GM21737 (cell line): ENCODE measurements at regions not wholly inside any gene's neighbourhood (a gene's known extent, or its start where the extent isn't known, plus 50 kb on each side); places are given as distances from the start of the nearest gene placed in this dataset.
"Not testable (repeated sequence)": the region's sequence is repeated elsewhere in the genome, so short reads cannot be mapped to it uniquely, and the experiment has no call there.

Experiments
- ATAC-seq: cut with Tn5 transposase; IDR thresholded peaks from one replicate; pipeline ENCODE4 v1.9.1; 2021; ENCODE audit warnings: mild to moderate bottlenecking, moderate library complexity; ENCODE audit not compliant: unreplicated experiment

DNA sequence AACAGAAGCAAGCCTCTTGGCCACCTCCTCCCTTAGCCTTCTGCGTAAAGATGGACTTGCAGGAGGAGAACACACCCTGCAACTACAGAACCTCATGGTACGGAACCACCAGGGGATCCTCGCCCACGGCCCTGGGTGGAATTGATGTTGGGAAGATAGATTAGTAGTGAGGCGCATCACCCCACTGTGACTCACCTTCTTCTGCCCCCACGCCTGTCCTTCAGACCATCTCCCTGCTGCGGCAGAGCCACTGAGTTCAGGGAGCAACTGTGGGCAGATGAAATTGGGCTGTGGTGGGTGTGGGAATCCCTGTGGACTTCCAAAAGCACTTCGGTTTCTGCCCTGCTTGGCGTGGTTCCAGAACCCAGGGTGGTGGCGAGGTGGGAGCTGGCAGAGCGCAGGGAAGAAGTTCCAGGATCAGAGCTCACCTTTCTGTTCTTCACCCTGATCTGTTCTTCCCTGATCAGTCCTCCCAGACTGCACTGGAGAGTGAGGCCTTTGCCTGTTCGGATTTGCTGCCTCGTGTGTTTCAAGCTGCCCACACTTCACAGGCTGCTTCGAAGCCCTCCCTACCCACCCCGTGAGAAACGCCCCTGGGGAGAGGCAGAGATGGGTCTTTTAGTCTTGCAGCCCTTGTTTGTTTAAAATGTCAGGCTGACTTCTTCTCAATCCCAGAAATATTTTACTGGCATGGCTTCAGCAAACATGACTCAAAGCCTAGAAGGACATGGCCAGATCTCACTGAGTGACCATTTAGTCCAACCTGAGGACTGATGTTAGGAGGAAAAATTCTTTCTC lies 92.8 kb upstream of the MLN start:
- no peak for ATAC-seq

DNA sequence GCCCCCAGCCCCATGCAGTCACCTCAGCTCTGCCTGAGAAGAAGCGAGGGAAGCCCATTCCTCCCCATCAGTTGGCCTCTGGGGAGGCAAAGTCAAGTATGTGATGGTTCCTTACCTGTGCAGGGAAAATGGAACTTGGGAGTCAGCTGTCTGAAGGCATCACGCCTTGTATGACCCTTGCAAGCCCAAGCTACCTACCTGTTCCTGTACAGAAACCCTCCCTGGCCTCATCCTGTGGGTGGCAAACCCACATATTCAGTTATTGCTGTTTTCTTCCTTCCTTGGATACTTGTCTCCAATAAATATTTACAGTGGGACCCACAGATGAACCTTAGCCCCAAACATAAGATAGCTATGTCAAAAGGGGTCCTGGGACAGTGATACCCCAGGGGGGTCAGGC lies 92.2 kb upstream of the MLN start:
- ATAC-seq, result no peak

DNA sequence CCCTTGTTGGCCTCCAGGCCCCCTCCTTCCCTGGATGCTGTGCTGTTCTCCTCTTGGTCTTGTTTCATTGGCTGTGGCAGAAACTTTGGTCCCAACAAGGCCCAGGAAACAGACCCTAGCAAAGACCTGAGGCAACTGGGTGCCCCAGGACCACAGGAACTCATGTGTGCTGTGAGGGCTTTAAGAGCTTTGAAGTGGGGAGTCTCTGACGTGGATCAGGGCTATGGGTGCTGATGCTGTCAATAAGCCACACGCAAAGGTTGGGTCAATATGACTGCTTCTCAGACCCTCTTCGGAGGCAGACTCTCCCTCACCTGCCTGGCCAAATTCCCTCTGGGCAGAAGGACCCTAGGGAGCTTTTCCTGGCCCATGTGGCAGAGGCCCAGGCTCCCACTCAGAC lies 91.5 kb upstream of the MLN start:
- no peak for ATAC-seq

DNA sequence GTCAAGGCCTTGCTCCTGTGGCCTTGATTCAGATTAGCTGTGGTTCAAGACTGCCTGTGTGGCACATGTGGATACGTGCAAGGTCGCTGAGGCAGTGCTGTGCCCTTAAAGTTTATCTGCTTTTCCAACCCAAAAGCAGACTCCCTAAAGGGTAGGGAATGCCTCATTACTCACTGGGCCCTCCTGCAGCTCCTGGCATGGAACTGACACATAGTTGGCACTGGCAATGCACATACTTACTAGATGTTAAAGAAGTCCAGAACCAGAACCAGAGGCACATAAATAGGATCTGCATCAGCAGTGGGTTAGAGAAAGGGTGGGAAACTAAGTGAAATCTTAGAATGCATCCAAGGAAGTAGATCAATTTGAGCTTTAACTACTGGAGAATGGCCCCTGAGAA lies 90.6 kb upstream of the MLN start:
- no peak for ATAC-seq

DNA sequence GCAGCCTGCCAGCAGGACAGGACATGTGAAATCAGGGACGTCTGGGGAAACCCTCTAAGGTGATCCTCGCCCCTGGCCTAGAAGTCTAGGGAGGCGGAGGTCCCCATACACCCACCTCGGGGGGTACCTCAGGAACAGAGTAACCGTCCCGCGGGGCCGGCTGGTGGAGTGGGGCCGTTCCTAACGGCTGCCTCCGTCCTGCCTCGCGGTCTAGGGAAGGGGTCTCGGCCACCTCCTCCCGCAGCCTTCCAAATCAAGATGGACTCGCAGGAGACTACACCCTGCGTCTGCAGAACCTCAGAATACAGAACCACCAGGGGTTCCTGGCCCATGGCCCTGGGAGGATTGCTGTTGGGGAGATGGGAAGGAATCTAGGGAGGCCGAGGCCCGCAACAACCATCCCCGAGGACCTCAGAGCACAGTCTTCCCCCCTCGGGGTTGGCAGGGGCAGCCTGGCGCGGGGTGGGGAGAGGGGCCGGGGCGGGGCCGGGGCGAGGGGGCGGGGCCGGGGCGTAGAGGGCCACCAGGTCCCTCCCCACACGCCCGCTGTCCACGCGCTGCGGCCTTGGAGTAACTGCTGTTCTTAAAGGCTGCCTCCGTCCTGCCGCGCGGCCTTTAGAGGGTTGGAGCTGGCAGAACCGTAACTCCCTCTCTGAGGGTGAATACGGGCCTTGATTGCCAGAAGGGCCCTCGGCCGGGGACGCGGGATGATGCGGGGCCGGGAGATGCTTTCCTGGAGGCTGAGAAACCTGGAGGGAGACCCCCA lies 89.0 kb upstream of the MLN start:
- no peak for ATAC-seq

DNA sequence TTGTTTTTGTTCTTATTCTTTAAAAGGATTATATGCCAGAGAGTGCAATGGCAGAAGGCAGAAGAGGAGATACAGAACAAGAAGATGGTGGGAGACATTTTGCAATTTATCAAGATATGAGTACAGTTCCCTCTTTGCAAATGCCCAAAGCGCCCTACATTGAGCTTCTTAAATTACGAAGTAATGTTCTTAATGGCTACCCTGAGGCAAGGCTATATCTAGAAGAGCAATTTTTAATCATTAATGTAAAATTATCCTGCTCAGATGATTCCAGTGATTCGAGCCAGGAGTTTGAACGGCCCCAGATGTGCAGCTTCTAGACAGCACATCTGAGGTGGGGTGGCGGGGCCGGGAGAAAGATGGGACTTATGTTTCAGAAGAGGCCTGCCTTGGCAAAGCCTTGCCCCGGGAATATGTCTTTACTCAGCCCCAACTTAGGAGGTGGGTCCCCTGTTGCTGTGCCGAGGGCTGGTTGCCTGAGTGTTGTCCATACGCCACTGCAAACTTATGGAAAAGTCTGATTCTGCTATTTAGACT lies 84.9 kb upstream of the MLN start:
- no peak for ATAC-seq

DNA sequence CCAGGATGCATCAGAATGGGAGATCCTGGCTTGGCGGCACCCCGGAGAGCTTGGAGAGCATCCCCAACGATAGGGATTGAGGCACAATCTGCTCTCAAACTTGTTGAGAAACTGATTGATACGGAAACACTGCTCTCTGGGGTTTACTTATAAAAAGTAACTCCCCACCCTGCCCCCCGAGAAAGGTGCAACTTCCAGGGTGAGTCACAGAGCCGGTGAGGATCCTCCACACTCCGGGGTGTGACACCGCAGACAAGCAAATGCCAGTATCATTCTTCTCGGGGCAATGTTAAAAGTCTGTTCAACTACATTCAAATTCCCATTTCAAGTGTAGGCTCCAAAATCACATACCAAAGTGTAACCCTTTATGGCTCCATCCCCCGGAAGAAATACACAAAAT lies 84.4 kb upstream of the MLN start:
- ATAC-seq, result no peak

DNA sequence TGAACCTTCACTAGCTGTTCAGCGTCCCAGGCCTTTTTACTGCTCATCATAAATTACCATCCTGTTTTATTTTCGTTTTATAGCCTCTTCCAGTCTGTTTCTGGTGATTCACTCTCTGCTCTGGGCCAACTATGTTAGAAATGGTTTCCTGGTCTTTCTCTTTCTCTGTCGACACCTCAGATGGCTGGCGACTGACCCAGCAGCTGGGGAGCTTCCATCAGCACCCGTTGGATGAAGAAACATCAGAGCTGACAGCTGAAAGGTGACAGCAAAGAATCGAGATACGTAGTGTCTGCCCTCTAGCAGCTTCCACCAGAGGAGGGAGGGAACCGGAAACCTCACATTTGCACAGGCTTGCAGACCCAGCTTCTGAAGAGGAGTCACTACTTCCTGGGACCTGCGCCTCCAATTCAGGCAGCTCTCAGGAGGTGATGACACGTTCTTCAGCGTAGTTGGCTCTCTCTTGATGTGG lies 82.9 kb upstream of the MLN start:
- no peak for ATAC-seq

DNA sequence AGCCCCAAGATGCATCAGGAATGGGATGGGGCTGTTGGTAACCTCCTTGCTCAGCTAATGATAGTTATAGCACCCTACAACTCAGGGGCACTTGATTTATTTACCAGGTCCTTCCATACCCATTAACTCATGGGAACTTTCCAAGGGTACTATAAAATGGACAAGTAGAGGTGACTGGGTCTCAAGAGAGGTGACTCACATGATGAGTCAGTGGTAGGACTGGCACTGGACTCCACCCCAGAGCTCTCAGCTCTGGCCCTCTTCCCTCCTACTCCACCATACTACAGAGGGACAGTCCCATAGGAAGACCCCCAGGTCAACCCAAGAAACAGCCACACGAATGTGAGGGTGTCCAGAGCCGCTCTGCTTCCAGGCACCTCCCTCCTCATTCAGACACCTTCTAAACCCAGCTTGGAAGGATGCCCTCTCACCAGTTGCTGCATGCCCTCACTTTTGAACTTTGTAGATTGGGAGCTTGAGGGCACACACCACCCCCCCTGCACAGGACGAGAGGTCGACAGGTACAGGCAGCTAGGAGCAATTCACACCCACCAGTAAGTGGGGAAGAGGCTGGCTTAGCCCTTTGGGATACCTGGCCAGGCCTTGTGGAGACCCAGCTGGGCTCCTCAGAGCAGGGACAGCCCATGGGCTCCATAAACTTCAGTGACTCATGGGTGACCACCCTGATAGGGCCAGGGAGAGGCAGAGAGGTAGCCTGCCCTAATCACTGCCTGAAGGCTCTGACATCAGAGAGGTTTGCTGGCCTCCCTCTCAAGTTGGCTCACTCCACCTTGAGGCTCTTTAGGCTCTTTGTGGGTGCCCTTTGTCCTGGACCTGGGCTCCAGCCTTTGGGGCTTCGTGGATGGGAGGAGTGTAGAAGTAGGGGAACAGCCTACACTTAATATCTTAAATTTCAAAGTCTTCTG lies 81.6 kb upstream of the MLN start:
- no peak for ATAC-seq

DNA sequence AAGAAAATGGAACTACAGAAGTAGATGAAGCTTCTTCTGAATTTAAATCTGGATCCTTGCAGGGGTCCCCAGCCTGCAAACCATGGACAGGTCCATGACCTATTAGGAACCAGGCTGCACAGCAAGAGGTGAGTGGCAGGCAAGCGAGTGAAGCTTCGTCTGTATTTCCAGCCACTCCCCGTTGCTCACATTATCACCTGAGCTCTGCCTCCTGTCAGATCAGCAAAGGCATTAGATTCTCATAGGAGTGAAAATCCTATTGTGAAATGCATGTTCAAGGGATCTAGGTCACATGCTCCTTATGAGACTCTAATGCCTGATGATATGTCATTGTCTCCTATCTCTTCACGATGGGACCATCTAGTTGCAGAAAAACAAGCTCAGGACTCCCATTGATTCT lies 79.8 kb upstream of the MLN start:
- not testable (repeated sequence) for ATAC-seq

DNA sequence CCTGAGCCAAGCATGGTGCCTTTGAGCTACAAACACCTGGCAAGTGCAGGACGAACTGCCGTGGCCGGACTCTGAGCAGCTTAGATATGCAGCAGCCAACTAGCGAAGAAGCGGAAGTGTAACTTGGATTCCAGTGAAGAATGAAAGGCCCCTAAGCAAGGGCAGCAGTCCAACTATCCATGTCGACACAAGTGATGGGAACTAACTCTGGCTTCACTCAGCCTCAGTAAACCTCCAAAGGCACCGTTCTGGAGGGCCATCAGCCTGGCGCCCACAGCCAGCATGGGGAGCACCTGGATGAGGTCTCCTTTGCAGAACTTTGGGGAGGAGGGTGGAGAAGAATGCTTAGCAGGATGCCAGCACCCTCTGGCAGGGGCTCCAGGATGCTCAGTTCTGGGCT lies 78.4 kb upstream of the MLN start:
- ATAC-seq, result no peak

DNA sequence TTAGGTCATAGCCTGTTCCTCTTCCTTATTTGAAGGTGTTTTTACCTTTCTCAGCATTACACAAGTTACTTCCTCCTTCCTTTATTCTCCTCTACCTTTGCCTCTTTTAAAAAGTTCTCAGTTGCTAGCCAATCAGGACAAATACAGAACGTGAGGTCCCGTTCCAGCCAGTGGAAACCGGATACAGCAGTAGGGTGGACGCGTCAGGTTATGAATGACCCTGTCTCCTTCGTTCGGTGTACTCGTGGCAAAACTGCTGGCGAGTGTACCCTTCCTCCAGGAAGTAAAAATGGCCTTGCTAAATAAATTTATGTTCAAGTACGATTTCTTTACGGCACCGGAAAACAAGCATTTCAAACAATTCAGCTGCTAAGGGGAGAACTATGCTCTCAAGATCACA lies 77.0 kb upstream of the MLN start:
- no peak for ATAC-seq

DNA sequence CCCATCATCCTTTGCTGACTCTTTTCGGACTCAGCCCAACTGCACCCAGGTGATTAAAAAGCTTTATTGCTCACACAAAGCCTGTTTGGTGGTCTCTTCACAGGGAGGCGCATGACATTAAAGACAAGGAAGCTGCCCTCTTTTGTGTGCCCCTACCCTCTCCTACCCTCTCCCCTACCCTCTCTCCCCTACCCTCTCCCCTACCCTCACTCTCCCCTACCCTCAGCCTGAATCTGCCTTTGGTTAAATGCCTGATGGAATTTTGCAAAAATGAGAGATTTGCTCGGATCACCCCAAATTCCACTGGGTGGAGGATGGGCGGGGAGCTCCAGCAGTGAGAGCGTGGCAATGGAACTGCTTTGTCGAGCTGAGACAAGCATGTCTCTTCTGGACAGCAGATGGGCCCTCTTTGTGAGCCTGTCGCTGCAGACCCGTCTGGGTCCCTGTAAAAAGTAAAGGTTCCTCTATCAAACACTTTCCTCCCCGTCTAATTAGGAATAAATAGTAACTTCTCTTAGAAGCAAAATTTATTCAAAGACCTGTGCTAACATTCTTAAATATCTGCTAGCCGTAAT lies 76.4 kb upstream of the MLN start:
- ATAC-seq, result no peak

DNA sequence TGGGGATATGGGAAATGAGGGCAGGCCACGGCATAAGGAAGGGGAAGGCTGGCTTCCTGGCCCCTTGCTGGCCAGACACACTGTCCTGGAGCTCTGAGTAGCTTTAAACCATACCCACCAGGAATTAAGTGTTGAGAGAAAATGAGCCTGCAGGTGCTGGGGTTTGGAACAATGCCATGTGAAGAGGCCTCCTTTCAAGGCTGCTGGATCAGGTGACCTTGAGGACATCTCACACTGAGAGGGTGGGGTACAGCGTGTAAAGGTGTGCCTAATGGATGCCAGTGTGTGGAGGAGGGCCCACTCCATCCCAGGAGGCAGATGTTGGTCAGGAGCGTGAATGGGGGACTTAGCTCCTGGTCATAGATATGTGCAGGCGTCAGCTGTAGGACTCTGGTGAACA lies 74.8 kb upstream of the MLN start:
- ATAC-seq, result no peak

DNA sequence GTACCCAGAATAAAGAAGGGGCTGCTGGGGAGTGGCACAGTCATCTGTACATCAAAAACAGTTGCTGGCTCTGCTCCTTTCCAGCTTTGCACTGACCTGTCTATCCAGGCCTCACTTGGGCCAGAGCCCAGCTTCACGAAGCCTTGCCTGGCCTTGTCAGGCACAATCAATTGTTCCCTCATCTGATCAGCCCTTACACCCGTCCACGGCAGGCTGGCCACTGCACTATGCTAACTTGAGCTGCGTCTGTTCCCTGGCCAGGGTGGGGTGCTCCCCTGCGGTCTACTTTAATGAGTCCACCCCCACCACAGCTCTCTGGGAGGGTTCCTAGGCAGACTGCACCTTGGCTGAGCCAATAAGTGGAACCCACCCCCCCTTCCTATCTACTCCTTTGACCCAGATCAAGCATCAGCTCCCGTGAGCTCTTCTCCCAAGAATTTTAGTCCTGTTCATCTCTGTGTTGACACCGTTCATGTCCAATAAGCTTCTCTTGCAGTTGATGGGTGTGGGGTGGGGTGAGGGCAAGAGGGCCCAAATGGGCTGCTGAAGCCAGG lies 74.3 kb upstream of the MLN start:
- ATAC-seq, result no peak

DNA sequence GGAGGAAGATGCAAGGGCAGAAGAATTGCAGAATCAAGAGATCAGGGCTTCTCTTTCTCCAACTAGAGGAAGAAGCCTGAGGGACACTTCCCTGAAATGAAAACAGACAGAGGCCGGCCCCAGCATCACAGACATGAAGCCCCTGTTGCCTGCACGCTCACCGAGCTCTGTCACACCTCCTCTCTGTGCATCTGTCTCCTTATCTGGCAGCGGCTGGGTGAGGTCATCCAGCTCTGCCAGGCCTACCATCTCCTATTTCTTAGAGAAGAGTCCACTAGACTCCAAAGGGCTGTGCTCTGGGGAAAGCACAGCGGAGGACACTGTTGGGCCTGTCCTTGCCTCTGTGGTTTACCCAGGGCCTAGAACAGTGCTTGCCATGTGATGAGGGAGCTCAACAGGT lies 71.9 kb upstream of the MLN start:
- ATAC-seq, result no peak

DNA sequence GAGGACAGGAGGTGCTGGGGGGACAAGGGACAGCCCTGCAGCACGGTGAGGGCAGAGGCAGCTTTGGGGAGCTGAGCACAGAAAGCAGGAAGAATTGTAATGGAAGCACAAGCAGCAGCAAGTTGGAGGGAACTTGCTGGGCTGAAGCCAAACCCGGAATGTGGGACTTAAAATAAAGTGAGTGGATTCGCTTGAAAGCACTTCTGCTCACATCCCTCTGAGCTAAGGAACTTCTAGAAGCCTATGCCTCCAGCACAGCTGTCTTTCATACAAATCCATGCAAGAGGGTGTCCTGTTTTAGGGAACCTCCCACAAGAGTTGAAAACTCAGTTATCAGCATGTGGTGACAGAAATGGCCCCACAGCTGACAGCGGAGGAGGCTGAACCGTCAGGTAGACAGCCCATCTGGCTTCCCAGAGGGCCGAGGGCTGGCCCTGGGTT lies 71.4 kb upstream of the MLN start:
- ATAC-seq, result no peak

DNA sequence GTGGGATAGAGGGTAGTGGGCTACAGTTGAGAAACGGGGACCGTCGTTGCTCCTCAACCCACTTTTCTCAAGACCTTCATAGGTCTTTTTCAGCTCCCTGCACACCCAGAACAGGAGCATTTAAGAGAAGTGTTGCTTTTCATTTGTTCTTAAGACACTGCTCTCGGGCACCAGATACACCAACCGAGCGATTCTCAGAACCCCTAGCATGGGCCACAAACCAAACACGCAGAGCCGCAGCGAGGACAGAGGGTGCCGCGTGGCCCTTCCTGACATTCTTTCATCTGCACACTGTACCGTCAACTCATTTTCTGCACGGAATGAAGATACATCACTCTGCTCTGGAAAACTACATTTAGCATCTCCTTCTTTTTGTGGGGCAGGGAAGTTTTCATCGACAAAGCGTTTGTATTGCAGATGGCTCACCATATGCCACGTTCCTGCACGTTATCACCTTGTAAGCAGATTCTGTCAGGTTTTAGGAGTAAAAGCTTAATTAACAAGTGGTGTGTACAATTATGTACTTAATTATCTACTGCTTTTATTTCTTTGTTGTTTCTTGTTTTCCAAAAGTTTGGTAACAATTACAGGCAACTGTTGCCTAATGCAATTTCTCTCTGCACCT lies 70.4 kb upstream of the MLN start:
- no peak for ATAC-seq

DNA sequence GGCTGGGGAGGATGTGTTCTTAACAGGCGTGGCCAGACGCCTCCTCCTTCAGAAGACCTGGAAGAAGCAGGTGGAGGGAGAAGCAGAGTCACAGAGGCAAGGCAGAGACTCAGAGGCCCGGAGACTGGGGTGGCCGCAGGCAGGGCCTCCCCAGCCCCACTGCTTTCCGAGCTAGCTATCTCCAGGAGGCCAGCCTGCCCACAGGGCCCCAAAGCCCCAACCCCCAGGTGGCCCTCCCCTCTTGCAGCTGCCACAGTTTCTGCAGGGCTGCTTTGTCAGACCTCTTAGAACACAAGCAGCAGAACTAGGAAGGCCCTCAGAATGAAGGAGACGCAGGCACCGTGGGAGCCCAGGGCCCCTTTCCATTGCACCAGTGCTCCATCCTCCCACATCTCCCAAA lies 69.0 kb upstream of the MLN start:
- ATAC-seq, result no peak
